GM12878 (cell line): ENCODE measurements at regions not wholly inside any gene's neighbourhood (a gene's known extent, or its start where the extent isn't known, plus 50 kb on each side); places are given as distances from the start of the nearest gene placed in this dataset.

Experiments
- ATAC-seq: fragments of 200-7000 bp; cut with Tn5 transposase; 3 replicates; pipeline ENCODE4 v1.9.1; 2020; ENCODE audit warnings: mild to moderate bottlenecking, moderate library complexity
- BruUV-seq: library from RNA; stranded (reverse); fragments of 400-500 nt; replicated peaks from 2 replicates; lab custom pipeline; 2021; lab: Mats Ljungman, UMichigan
- CTCF ChIA-PET: fragments of 300-600 bp; sonication (Branson Sonifier 250); formaldehyde crosslinking; extraction: SDS; loops from one replicate; lab custom pipeline; 2021; ENCODE audit warnings: inconsistent platforms; lab: Yijun Ruan, JAX
- POLR2A ChIA-PET: fragments of 350-600 bp; formaldehyde crosslinking; extraction: SDS; loops from one replicate; lab custom pipeline; 2021; ENCODE audit warnings: inconsistent platforms; lab: Charles Lee
- RAD21 ChIA-PET: fragments of 300-600 bp; sonication (Branson Sonifier 250); formaldehyde crosslinking; loops from one replicate; lab custom pipeline; 2023; ENCODE audit warnings: antibody characterized with exemption; ENCODE audit not compliant: unreplicated experiment; lab: Charles Lee
- SMC1A ChIA-PET: fragments of 300-600 bp; sonication (Branson Sonifier 250); formaldehyde crosslinking; loops from one replicate; lab custom pipeline; 2023; ENCODE audit not compliant: unreplicated experiment, uncharacterized antibody; lab: Charles Lee
- DNase-seq: peaks from one replicate; pipeline ENCODE4 v3.0.0-alpha.2; 2011; ENCODE audit warnings: low read depth, low spot score
- FAIRE-seq: peaks from 3 replicates; lab custom pipeline; 2011; peaks lifted over from hg19 to GRCh38; lab: Jason Lieb, UNC
- H2AFZ ChIP-seq: 2 replicates; pipeline ENCODE4 v1.6.0; 2011; ENCODE audit warnings: low read depth, low read length, control low read depth; ENCODE audit not compliant: control insufficient read depth
- H3K27ac ChIP-seq: 2 replicates; pipeline ENCODE4 v1.5.1; 2011; ENCODE audit warnings: control low read depth; ENCODE audit not compliant: control insufficient read depth, insufficient read depth
- H3K27me3 ChIP-seq, 2 experiments: replicated peaks in 1 of 2; 2 replicates each; pipeline versions ENCODE4 v1.6.0 to v1.6.1; 2011; ENCODE audit warnings: low read length in 1 of 2; ENCODE audit not compliant: control insufficient read depth in 2 of 2, insufficient read depth in 2 of 2
- H3K36me3 ChIP-seq, 2 experiments: 2 replicates each; pipeline ENCODE4 v1.5.1; 2011; ENCODE audit warnings: low read length in 1 of 2; ENCODE audit not compliant: control insufficient read depth in 2 of 2, insufficient read depth in 2 of 2
- H3K4me1 ChIP-seq: 2 replicates; pipeline ENCODE4 v1.6.1; 2011; ENCODE audit warnings: mild to moderate bottlenecking, low read length, moderate library complexity, mixed read lengths; ENCODE audit not compliant: control insufficient read depth, insufficient read depth
- H3K4me2 ChIP-seq: 2 replicates; pipeline ENCODE4 v1.6.0; 2011; ENCODE audit warnings: control low read depth; ENCODE audit not compliant: control insufficient read depth, insufficient read depth
- H3K4me3 ChIP-seq: fragments of 200-600 bp; sonication (generic); 2 replicates; pipeline ENCODE4 v1.5.1; 2016
- H3K79me2 ChIP-seq: 2 replicates; pipeline ENCODE4 v1.6.0; 2011; ENCODE audit warnings: low read length; ENCODE audit not compliant: control insufficient read depth, insufficient read depth
- H3K9ac ChIP-seq: 2 replicates; pipeline ENCODE4 v1.8.0; 2011; ENCODE audit warnings: low read length, control low read depth, mixed read lengths; ENCODE audit not compliant: control insufficient read depth, insufficient read depth
- H3K9me3 ChIP-seq: replicated peaks from 3 replicates; pipeline ENCODE4 v1.5.1; 2011; ENCODE audit warnings: mild to moderate bottlenecking, low read length; ENCODE audit not compliant: control insufficient read depth, insufficient read depth
- H4K20me1 ChIP-seq: 2 replicates; pipeline ENCODE4 v1.6.0; 2011; ENCODE audit not compliant: control insufficient read depth, insufficient read depth
- BHLHE40 ChIP-seq, 2 experiments: fragments of 450-650 bp in 1 of 2; IDR thresholded peaks; 2 replicates each; pipeline ENCODE4 v1.6.1; 2011 to 2017; ENCODE audit warnings: low read depth in 2 of 2, borderline replicate concordance in 1 of 2, improper control_type of control experiment in 1 of 2, low read length in 1 of 2, mild to moderate bottlenecking in 1 of 2
- EZH2 ChIP-seq: IDR thresholded peaks from 2 replicates; pipeline ENCODE4 v1.6.1; 2012; ENCODE audit warnings: low read depth, mild to moderate bottlenecking, control low read depth, inconsistent platforms, low read length, borderline replicate concordance; ENCODE audit not compliant: control insufficient read depth
- JUNB ChIP-seq: IDR thresholded peaks from 2 replicates; pipeline ENCODE4 v1.6.1; 2016; ENCODE audit warnings: antibody characterized with exemption, mild to moderate bottlenecking
- MEF2A ChIP-seq: IDR thresholded peaks from 2 replicates; pipeline ENCODE4 v1.6.1; 2011; ENCODE audit warnings: low read depth, mild to moderate bottlenecking, low read length, moderate library complexity; ENCODE audit not compliant: insufficient read depth
- MXI1 ChIP-seq: fragments of 150-350 bp; IDR thresholded peaks from 2 replicates; pipeline ENCODE4 v1.6.1; 2011; ENCODE audit warnings: low read depth, mild to moderate bottlenecking, inconsistent platforms, low read length, improper control_type of control experiment
- NFYA ChIP-seq: IDR thresholded peaks from 2 replicates; pipeline ENCODE4 v1.6.1; 2011; ENCODE audit warnings: low read depth, mild to moderate bottlenecking, low read length, improper control_type of control experiment, borderline replicate concordance
- PKNOX1 ChIP-seq: fragments of 450-650 bp; IDR thresholded peaks from 2 replicates; pipeline ENCODE4 v1.6.1; 2016; ENCODE audit warnings: mild to moderate bottlenecking
- POLR2AphosphoS2 ChIP-seq: IDR thresholded peaks from 2 replicates; pipeline ENCODE4 v1.6.1; 2011; ENCODE audit warnings: low read depth, mild to moderate bottlenecking, low read length, improper control_type of control experiment, moderate library complexity
- RAD21 ChIP-seq: IDR thresholded peaks from 2 replicates; pipeline ENCODE4 v1.6.1; 2011; ENCODE audit warnings: mild to moderate bottlenecking, low read depth, low read length, moderate library complexity; ENCODE audit not compliant: insufficient read depth
- WGBS: methylation state at CpG from one replicate; pipeline ENCODE4 v1.1.6; 2016; ENCODE audit warnings: low lambda C conversion rate; ENCODE audit not compliant: insufficient replicate concordance, insufficient coverage; ENCODE audit errors: missing lambda C conversion rate; 5-methylcytosine and 5-hydroxymethylcytosine counted together
- in situ Hi-C: fragments of 300-500 bp; cut with MboI; formaldehyde crosslinking; loops from 9 replicates; pipeline ENCODE4 v1.14.3; 2018; ENCODE audit warnings: mixed read lengths
- intact Hi-C: fragments of 100-400 bp; cut with micrococcal nuclease; formaldehyde crosslinking; loops from one replicate; pipeline ENCODE4 v1.14.2; 2022; ENCODE audit not compliant: unreplicated experiment
- TF ChIP-seq, protein P1 (sequence below): fragments of 450-650 bp; IDR thresholded peaks from 2 replicates; pipeline ENCODE4 v1.6.1; 2017; ENCODE audit warnings: mild to moderate bottlenecking, moderate library complexity
- TF ChIP-seq, protein P2 (sequence below), 3 experiments: IDR thresholded peaks in 2 of 3; conservative IDR thresholded peaks in 1 of 3; 2 replicates each; pipeline ENCODE4 v1.5.1; 2011; ENCODE audit warnings: low read depth in 3 of 3, low read length in 3 of 3, mild to moderate bottlenecking in 3 of 3, control low read depth in 2 of 3, moderate library complexity in 2 of 3, inconsistent platforms in 1 of 3, mixed read lengths in 1 of 3; ENCODE audit not compliant: control insufficient read depth in 2 of 3, insufficient read depth in 1 of 3; ENCODE audit errors: extremely low read depth in 1 of 3

GRCh38 chr6:94074764-94075163 lies 655.4 kb upstream of the EPHA7 start (continued):
- TF ChIP-seq BHLHE40 (IDR thresholded peaks at IDR 0.05; ENCODE audit: borderline replicate concordance in 1 of 2, low read depth in 2 of 2, low read length in 1 of 2) (no peak), MXI1 (no peak), MEF2A (no peak), JUNB (no peak), PKNOX1 (no peak), EZH2 (no peak)
- TF ChIP-seq, protein P1, sequence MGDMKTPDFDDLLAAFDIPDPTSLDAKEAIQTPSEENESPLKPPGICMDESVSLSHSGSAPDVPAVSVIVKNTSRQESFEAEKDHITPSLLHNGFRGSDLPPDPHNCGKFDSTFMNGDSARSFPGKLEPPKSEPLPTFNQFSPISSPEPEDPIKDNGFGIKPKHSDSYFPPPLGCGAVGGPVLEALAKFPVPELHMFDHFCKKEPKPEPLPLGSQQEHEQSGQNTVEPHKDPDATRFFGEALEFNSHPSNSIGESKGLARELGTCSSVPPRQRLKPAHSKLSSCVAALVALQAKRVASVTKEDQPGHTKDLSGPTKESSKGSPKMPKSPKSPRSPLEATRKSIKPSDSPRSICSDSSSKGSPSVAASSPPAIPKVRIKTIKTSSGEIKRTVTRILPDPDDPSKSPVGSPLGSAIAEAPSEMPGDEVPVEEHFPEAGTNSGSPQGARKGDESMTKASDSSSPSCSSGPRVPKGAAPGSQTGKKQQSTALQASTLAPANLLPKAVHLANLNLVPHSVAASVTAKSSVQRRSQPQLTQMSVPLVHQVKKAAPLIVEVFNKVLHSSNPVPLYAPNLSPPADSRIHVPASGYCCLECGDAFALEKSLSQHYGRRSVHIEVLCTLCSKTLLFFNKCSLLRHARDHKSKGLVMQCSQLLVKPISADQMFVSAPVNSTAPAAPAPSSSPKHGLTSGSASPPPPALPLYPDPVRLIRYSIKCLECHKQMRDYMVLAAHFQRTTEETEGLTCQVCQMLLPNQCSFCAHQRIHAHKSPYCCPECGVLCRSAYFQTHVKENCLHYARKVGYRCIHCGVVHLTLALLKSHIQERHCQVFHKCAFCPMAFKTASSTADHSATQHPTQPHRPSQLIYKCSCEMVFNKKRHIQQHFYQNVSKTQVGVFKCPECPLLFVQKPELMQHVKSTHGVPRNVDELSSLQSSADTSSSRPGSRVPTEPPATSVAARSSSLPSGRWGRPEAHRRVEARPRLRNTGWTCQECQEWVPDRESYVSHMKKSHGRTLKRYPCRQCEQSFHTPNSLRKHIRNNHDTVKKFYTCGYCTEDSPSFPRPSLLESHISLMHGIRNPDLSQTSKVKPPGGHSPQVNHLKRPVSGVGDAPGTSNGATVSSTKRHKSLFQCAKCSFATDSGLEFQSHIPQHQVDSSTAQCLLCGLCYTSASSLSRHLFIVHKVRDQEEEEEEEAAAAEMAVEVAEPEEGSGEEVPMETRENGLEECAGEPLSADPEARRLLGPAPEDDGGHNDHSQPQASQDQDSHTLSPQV: no peak

DNA sequence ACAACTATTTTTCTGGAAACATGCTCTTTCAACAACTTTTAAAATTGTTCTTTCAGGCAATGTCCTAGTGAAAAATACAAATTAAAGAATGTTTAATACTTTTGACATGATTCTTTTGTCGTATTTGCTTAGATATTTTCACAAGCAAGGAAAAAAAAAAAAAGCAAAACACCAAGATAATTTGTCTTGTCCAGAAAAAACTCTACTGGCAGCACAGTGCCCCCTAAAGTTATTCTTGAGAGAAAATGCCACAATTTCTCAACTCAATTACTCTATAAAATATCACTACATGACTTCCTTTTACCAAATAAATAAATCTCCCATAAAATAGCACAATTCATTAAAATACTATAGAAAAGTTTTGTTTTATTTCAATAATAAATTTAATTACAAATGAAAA lies 652.5 kb upstream of the EPHA7 start:
- no peak overlapping the region for H3K27ac ChIP-seq
- no peak overlapping the region for H2AFZ ChIP-seq
- no peak for ATAC-seq
- no peak for FAIRE-seq
- no peaks in the 10 kb centered on the region for H3K79me2 ChIP-seq
- no peaks in the 10 kb centered on the region for H3K27me3 ChIP-seq
- TF ChIP-seq POLR2AphosphoS2: no peak
- TF ChIP-seq, protein P2, sequence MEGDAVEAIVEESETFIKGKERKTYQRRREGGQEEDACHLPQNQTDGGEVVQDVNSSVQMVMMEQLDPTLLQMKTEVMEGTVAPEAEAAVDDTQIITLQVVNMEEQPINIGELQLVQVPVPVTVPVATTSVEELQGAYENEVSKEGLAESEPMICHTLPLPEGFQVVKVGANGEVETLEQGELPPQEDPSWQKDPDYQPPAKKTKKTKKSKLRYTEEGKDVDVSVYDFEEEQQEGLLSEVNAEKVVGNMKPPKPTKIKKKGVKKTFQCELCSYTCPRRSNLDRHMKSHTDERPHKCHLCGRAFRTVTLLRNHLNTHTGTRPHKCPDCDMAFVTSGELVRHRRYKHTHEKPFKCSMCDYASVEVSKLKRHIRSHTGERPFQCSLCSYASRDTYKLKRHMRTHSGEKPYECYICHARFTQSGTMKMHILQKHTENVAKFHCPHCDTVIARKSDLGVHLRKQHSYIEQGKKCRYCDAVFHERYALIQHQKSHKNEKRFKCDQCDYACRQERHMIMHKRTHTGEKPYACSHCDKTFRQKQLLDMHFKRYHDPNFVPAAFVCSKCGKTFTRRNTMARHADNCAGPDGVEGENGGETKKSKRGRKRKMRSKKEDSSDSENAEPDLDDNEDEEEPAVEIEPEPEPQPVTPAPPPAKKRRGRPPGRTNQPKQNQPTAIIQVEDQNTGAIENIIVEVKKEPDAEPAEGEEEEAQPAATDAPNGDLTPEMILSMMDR (IDR thresholded peaks at IDR 0.05 in 2 of 3, conservative IDR thresholded peaks at IDR 0.05 in 1 of 3; ENCODE audit: control insufficient read depth in 2 of 3, extremely low read depth in 1 of 3, insufficient read depth in 1 of 3, low read depth in 3 of 3, low read length in 3 of 3): peak in 1 of 3 experiments; percentile 2; a peak in 1 of 6 replicates
- TF ChIP-seq NFYA: no peak
- no peak for TF ChIP-seq MXI1
- peak; percentile 23; the same call in 1 of the 2 replicates for TF ChIP-seq RAD21
- no peak overlapping the region for H3K9ac ChIP-seq
- H4K20me1 ChIP-seq: no peaks in the 10 kb centered on the region
- in situ Hi-C loops: no loop called here
- SMC1A ChIA-PET: no interaction called here
- H3K9me3 ChIP-seq: no peaks in the 10 kb centered on the region
- no peaks in the 10 kb centered on the region for H3K36me3 ChIP-seq
- no peak for DNase-seq
- POLR2A ChIA-PET: no interaction called here
- RAD21 ChIA-PET: interaction anchor here (0.6 kb wide), 1 partner anchor 176 kb away, joined by 3 read pairs; no protein-coding TSS in a partner anchor
- H3K4me3 ChIP-seq: no peak overlapping the region
- intact Hi-C loops: no loop called here
- H3K4me2 ChIP-seq: no peak overlapping the region
- no TSS peak for BruUV-seq
- CTCF ChIA-PET: no interaction called here
- H3K4me1 ChIP-seq: no peaks in the 10 kb centered on the region
- WGBS: 17% methylated on average over 1 of the region's 1 CpG
